GM12878 (cell line): ENCODE measurements at regions not wholly inside any gene's neighbourhood (a gene's known extent, or its start where the extent isn't known, plus 50 kb on each side); places are given as distances from the start of the nearest gene placed in this dataset.

Source experiments
- ASH2L ChIP-seq: fragments of 300-600, 200-600 bp; sonication (generic); IDR thresholded peaks from 2 replicates; pipeline ENCODE4 v1.6.1; 2017; ENCODE audit warnings: low read depth, mild to moderate bottlenecking, borderline replicate concordance
- ESRRA ChIP-seq: IDR thresholded peaks from 2 replicates; pipeline ENCODE4 v1.6.1; 2012; ENCODE audit warnings: mild to moderate bottlenecking, low read length, improper control_type of control experiment
- EZH2 ChIP-seq: IDR thresholded peaks from 2 replicates; pipeline ENCODE4 v1.6.1; 2012; ENCODE audit warnings: low read depth, mild to moderate bottlenecking, control low read depth, inconsistent platforms, low read length, borderline replicate concordance; ENCODE audit not compliant: control insufficient read depth
- GABPA ChIP-seq: IDR thresholded peaks from 2 replicates; pipeline ENCODE4 v1.6.1; 2014; ENCODE audit warnings: antibody characterized with exemption, low read depth, mild to moderate bottlenecking, inconsistent platforms
- MXI1 ChIP-seq: fragments of 150-350 bp; IDR thresholded peaks from 2 replicates; pipeline ENCODE4 v1.6.1; 2011; ENCODE audit warnings: low read depth, mild to moderate bottlenecking, inconsistent platforms, low read length, improper control_type of control experiment
- PAX5 ChIP-seq: IDR thresholded peaks from 2 replicates; pipeline ENCODE4 v1.6.1; 2011; ENCODE audit warnings: low read depth, low read length, borderline replicate concordance
- POLR2A ChIP-seq: IDR thresholded peaks from 2 replicates; pipeline ENCODE4 v1.6.1; 2011; ENCODE audit warnings: low read depth, mild to moderate bottlenecking, low read length
- SIN3A ChIP-seq: IDR thresholded peaks from 2 replicates; pipeline ENCODE4 v1.6.1; 2012; ENCODE audit warnings: low read depth, low read length, improper control_type of control experiment
- SMAD1 ChIP-seq: fragments of 450-650 bp; IDR thresholded peaks from 2 replicates; pipeline ENCODE4 v1.6.1; 2018; ENCODE audit warnings: mild to moderate bottlenecking, low read depth; ENCODE audit not compliant: partially characterized antibody
- TF ChIP-seq, protein P1 (sequence below): IDR thresholded peaks from 2 replicates; pipeline ENCODE4 v1.6.1; 2011; ENCODE audit warnings: low read depth, low read length, improper control_type of control experiment, borderline replicate concordance
- TF ChIP-seq, protein P2 (sequence below): IDR thresholded peaks from 2 replicates; pipeline ENCODE4 v1.6.1; 2011; ENCODE audit warnings: low read depth, mild to moderate bottlenecking, low read length, moderate library complexity, borderline replicate concordance; ENCODE audit errors: extremely low read depth
- TF ChIP-seq, protein P3 (sequence below), 3 experiments: IDR thresholded peaks in 2 of 3; conservative IDR thresholded peaks in 1 of 3; 2 replicates each; pipeline ENCODE4 v1.5.1; 2011; ENCODE audit warnings: low read depth in 3 of 3, low read length in 3 of 3, mild to moderate bottlenecking in 3 of 3, control low read depth in 2 of 3, moderate library complexity in 2 of 3, inconsistent platforms in 1 of 3, mixed read lengths in 1 of 3; ENCODE audit not compliant: control insufficient read depth in 2 of 3, insufficient read depth in 1 of 3; ENCODE audit errors: extremely low read depth in 1 of 3
- TF ChIP-seq, protein P4 (sequence below): IDR thresholded peaks from 2 replicates; pipeline ENCODE4 v1.6.1; 2011; ENCODE audit warnings: borderline replicate concordance, low read depth, mild to moderate bottlenecking, moderate library complexity, low read length; ENCODE audit not compliant: insufficient read depth, poor library complexity, severe bottlenecking
- TF ChIP-seq, protein P5 (sequence below): IDR thresholded peaks from 2 replicates; pipeline ENCODE4 v1.6.1; 2012; ENCODE audit warnings: low read depth, low read length, improper control_type of control experiment

DNA sequence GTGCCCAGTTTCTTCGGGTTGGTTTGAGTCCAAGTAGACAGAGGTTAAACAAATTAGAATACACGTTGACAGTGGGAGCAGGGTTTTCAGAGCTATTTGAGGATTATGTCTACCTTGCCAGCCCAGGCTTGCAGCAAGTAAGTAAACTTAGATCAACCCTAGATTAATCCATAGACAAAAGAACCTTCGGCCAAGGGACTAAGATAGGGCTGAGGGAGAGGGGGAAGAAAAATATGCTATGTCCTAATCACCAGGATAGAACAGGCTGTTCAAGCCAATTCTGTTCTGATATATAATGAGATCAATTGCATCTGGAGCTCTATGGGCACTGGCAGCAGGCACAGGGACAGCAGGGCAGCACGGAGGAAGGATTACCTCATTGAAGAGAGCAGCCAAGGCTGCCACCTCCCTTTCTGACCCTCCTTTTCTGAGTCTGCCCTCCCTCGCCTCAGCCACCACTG lies 377.7 kb downstream of the PIK3R1 start:
- TF ChIP-seq, protein P1, sequence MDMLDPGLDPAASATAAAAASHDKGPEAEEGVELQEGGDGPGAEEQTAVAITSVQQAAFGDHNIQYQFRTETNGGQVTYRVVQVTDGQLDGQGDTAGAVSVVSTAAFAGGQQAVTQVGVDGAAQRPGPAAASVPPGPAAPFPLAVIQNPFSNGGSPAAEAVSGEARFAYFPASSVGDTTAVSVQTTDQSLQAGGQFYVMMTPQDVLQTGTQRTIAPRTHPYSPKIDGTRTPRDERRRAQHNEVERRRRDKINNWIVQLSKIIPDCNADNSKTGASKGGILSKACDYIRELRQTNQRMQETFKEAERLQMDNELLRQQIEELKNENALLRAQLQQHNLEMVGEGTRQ = no peak
- TF ChIP-seq GABPA (no peak), ESRRA (no peak), ASH2L (no peak), PAX5 (no peak), POLR2A (no peak), EZH2 (no peak), SMAD1 (no peak), MXI1 (no peak), SIN3A (no peak)
- TF ChIP-seq, protein P2, sequence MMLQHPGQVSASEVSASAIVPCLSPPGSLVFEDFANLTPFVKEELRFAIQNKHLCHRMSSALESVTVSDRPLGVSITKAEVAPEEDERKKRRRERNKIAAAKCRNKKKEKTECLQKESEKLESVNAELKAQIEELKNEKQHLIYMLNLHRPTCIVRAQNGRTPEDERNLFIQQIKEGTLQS = no peak
- TF ChIP-seq, protein P3, sequence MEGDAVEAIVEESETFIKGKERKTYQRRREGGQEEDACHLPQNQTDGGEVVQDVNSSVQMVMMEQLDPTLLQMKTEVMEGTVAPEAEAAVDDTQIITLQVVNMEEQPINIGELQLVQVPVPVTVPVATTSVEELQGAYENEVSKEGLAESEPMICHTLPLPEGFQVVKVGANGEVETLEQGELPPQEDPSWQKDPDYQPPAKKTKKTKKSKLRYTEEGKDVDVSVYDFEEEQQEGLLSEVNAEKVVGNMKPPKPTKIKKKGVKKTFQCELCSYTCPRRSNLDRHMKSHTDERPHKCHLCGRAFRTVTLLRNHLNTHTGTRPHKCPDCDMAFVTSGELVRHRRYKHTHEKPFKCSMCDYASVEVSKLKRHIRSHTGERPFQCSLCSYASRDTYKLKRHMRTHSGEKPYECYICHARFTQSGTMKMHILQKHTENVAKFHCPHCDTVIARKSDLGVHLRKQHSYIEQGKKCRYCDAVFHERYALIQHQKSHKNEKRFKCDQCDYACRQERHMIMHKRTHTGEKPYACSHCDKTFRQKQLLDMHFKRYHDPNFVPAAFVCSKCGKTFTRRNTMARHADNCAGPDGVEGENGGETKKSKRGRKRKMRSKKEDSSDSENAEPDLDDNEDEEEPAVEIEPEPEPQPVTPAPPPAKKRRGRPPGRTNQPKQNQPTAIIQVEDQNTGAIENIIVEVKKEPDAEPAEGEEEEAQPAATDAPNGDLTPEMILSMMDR (IDR thresholded peaks at IDR 0.05 in 2 of 3, conservative IDR thresholded peaks at IDR 0.05 in 1 of 3; ENCODE audit: control insufficient read depth in 2 of 3, extremely low read depth in 1 of 3, insufficient read depth in 1 of 3, low read depth in 3 of 3, low read length in 3 of 3) = no peak
- TF ChIP-seq, protein P4, sequence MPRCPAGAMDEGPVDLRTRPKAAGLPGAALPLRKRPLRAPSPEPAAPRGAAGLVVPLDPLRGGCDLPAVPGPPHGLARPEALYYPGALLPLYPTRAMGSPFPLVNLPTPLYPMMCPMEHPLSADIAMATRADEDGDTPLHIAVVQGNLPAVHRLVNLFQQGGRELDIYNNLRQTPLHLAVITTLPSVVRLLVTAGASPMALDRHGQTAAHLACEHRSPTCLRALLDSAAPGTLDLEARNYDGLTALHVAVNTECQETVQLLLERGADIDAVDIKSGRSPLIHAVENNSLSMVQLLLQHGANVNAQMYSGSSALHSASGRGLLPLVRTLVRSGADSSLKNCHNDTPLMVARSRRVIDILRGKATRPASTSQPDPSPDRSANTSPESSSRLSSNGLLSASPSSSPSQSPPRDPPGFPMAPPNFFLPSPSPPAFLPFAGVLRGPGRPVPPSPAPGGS = no peak
- TF ChIP-seq, protein P5, sequence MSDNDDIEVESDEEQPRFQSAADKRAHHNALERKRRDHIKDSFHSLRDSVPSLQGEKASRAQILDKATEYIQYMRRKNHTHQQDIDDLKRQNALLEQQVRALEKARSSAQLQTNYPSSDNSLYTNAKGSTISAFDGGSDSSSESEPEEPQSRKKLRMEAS = no peak
